Cerebellar cortex (tissue), 1 donor: ENCODE measurements at regions not wholly inside any gene's neighbourhood (a gene's known extent, or its start where the extent isn't known, plus 50 kb on each side); places are given as distances from the start of the nearest gene placed in this dataset.
A peak's percentile ranks its signal among the peaks of the same experiment; 100 is the strongest.
"Not testable (repeated sequence)": the region's sequence is repeated elsewhere in the genome, so short reads cannot be mapped to it uniquely, and the experiment has no call there.

Source experiments
- DNase-seq: peaks from one replicate; pipeline ENCODE4 v3.0.0-alpha.2; 2015; ENCODE audit warnings: low spot score

- no peak for DNase-seq
These were observed 128.0 kb downstream of the BARX2 start for GRCh38 chr11:129503646-129504045.

- DNase-seq = no peak
These were observed 129.6 kb downstream of the BARX2 start for GRCh38 chr11:129505266-129505665.

- DNase-seq = no peak
These were observed 132.5 kb downstream of the BARX2 start for GRCh38 chr11:129508163-129508562.

- DNase-seq = no peak
These were observed 152.6 kb downstream of the BARX2 start for GRCh38 chr11:129528296-129528695.

- peak; percentile 5 for DNase-seq
These were observed 154.7 kb downstream of the BARX2 start for GRCh38 chr11:129530154-129530895.

- DNase-seq = no peak
These were observed 157.7 kb downstream of the BARX2 start for GRCh38 chr11:129533395-129533794.

- no peak for DNase-seq
These were observed 160.7 kb downstream of the BARX2 start for GRCh38 chr11:129536338-129536737.

GRCh38 chr11:129538323-129538722 is 162.7 kb downstream of the BARX2 start:
- no peak for DNase-seq

GRCh38 chr11:129543515-129544290 is 168.1 kb downstream of the BARX2 start:
- DNase-seq = no peak

- no peak for DNase-seq
These were observed 169.0 kb downstream of the BARX2 start for GRCh38 chr11:129544691-129545090.

GRCh38 chr11:129546266-129546665 is 170.6 kb downstream of the BARX2 start:
- no peak for DNase-seq

- DNase-seq = no peak
These were observed 181.8 kb downstream of the BARX2 start for GRCh38 chr11:129557421-129557820.

GRCh38 chr11:129569007-129569406 is 193.4 kb downstream of the BARX2 start:
- DNase-seq = no peak

GRCh38 chr11:129572667-129573066 is 197.0 kb downstream of the BARX2 start:
- DNase-seq = not testable (repeated sequence)

- no peak for DNase-seq
These were observed 197.5 kb downstream of the BARX2 start for GRCh38 chr11:129573161-129573560.

GRCh38 chr11:129574431-129574830 is 198.8 kb downstream of the BARX2 start:
- no peak for DNase-seq

- DNase-seq = no peak
These were observed 201.0 kb downstream of the BARX2 start for GRCh38 chr11:129576652-129577051.

- peak; percentile 89 for DNase-seq
These were observed 202.4 kb downstream of the BARX2 start for GRCh38 chr11:129578006-129578405.

- no peak for DNase-seq
These were observed 204.6 kb downstream of the BARX2 start for GRCh38 chr11:129580278-129580677.

- no peak for DNase-seq
These were observed 208.7 kb downstream of the BARX2 start for GRCh38 chr11:129584316-129584715.

- DNase-seq = no peak
These were observed 213.7 kb downstream of the BARX2 start for GRCh38 chr11:129589190-129589860.

GRCh38 chr11:129590030-129590752 is 214.5 kb downstream of the BARX2 start:
- DNase-seq = no peak
